HCT116 (cell line): ENCODE measurements at regions not wholly inside any gene's neighbourhood (a gene's known extent, or its start where the extent isn't known, plus 50 kb on each side); places are given as distances from the start of the nearest gene placed in this dataset.

Experiments
- ATAC-seq: fragments of 200-7000 bp; cut with Tn5 transposase; 2 replicates; pipeline ENCODE4 v1.9.1; 2020; ENCODE audit warnings: mild to moderate bottlenecking, moderate library complexity
- BruUV-seq: library from RNA; stranded (reverse); fragments of 400-500 nt; replicated peaks from 2 replicates; lab custom pipeline; 2021; lab: Mats Ljungman, UMichigan
- CTCF ChIA-PET: fragments of 300-600 bp; sonication (Branson Sonifier 250); formaldehyde crosslinking; loops from one replicate; lab custom pipeline; 2021; ENCODE audit warnings: antibody characterized with exemption; lab: Charles Lee
- POLR2A ChIA-PET: fragments of 300-600, 350-600 bp; sonication (Branson Sonifier 250); formaldehyde crosslinking; loops from one replicate; lab custom pipeline; 2021; ENCODE audit warnings: antibody characterized with exemption; lab: Charles Lee
- RAD21 ChIA-PET, 2 experiments: fragments of 300-600 bp; sonication (Branson Sonifier 250); formaldehyde crosslinking; loops; one replicate each; lab custom pipeline; 2023; ENCODE audit warnings: low total read pairs in 2 of 2; ENCODE audit not compliant: uncharacterized antibody in 2 of 2, unreplicated experiment in 2 of 2, low non-redundant PET in 1 of 2; lab: Charles Lee
- DNase-seq: peaks from one replicate; pipeline ENCODE4 v3.0.0-alpha.2; 2010; ENCODE audit warnings: low read depth, low spot score
- H2AFZ ChIP-seq: fragments of 200-600 bp; shearing (Covaris generic), sonication (generic); 2 replicates; pipeline ENCODE4 v1.6.1; 2017; ENCODE audit warnings: low read depth, mixed run types, mixed read lengths, antibody characterized with exemption, low read length; ENCODE audit not compliant: poor library complexity, severe bottlenecking
- H3K27ac ChIP-seq: 2 replicates; pipeline ENCODE4 v1.5.1; 2012; ENCODE audit warnings: low read depth, low read length
- H3K27me3 ChIP-seq: fragments of 200-600 bp; sonication (generic); 2 replicates; pipeline ENCODE4 v1.6.1; 2016; ENCODE audit warnings: mixed run types, low read length, mixed read lengths; ENCODE audit not compliant: insufficient read depth
- H3K36me3 ChIP-seq, 2 experiments: fragments of 200-500 bp in 1 of 2; fragments of 200-600 bp in 1 of 2; sonication (Bioruptor generic) in 1 of 2; sonication (generic) in 1 of 2; 2 replicates each; pipeline versions ENCODE4 v1.5.1 to v1.6.1; 2014 to 2016; ENCODE audit warnings: low read length in 2 of 2, inconsistent platforms in 1 of 2, mixed read lengths in 1 of 2, mixed run types in 1 of 2; ENCODE audit not compliant: insufficient read depth in 2 of 2, control insufficient read depth in 1 of 2
- H3K4me1 ChIP-seq, 2 experiments: fragments of 200-600 bp in 1 of 2; sonication (generic) in 1 of 2; 2 replicates each; pipeline versions ENCODE4 v1.5.1 to v1.6.1; 2012 to 2017; ENCODE audit warnings: low read length in 2 of 2, inconsistent platforms in 1 of 2, mild to moderate bottlenecking in 1 of 2, mixed read lengths in 1 of 2, mixed run types in 1 of 2, moderate library complexity in 1 of 2; ENCODE audit not compliant: insufficient read depth in 2 of 2, control insufficient read depth in 1 of 2
- H3K4me2 ChIP-seq: fragments of 200-600 bp; sonication (generic); 2 replicates; pipeline ENCODE4 v1.6.1; 2017; ENCODE audit warnings: mixed run types, low read length, mixed read lengths
- H3K4me3 ChIP-seq, 2 experiments: fragments of 200-600 bp in 1 of 2; sonication (generic) in 1 of 2; replicated peaks in 1 of 2; 2 replicates each; pipeline ENCODE4 v1.5.1; 2011 to 2016; ENCODE audit warnings: low read length in 2 of 2, control low read depth in 1 of 2, low read depth in 1 of 2, mild to moderate bottlenecking in 1 of 2, mixed read lengths in 1 of 2, mixed run types in 1 of 2
- H3K79me2 ChIP-seq: fragments of 200-600 bp; sonication (generic); 2 replicates; pipeline ENCODE4 v1.6.1; 2017; ENCODE audit warnings: mild to moderate bottlenecking, mixed run types, low read length, moderate library complexity, mixed read lengths; ENCODE audit not compliant: insufficient read depth
- H3K9ac ChIP-seq: fragments of 200-600 bp; sonication (generic); 2 replicates; pipeline ENCODE4 v1.6.1; 2016; ENCODE audit warnings: low read length, mixed read lengths
- H3K9me2 ChIP-seq: fragments of 200-600 bp; sonication (generic), shearing (Covaris generic); 2 replicates; pipeline ENCODE4 v1.6.1; 2017; ENCODE audit warnings: mixed run types, mild to moderate bottlenecking, moderate library complexity; ENCODE audit not compliant: insufficient read depth
- H3K9me3 ChIP-seq, 2 experiments: fragments of 200-500 bp in 1 of 2; fragments of 200-600 bp in 1 of 2; sonication (Bioruptor generic) in 1 of 2; sonication (generic) in 1 of 2; 2 replicates each; pipeline ENCODE4 v1.6.1; 2014 to 2017; ENCODE audit warnings: low read length in 2 of 2, mixed read lengths in 2 of 2, inconsistent platforms in 1 of 2, low read depth in 1 of 2, mild to moderate bottlenecking in 1 of 2, mixed run types in 1 of 2, moderate library complexity in 1 of 2; ENCODE audit not compliant: control insufficient read depth in 1 of 2, insufficient read depth in 1 of 2
- H4K20me1 ChIP-seq: fragments of 200-600 bp; sonication (generic), shearing (Covaris generic); 2 replicates; pipeline ENCODE4 v1.6.1; 2017; ENCODE audit warnings: mixed run types, mild to moderate bottlenecking, moderate library complexity; ENCODE audit not compliant: insufficient read depth
- ATF3 ChIP-seq: IDR thresholded peaks from 2 replicates; pipeline ENCODE4 v1.6.1; 2012
- CTCF ChIP-seq, 3 experiments: fragments of 200-600 bp in 1 of 3; sonication (generic) in 1 of 3; IDR thresholded peaks in 2 of 3; conservative IDR thresholded peaks in 1 of 3; 2 replicates each; pipeline ENCODE4 v1.5.1; 2012 to 2017; ENCODE audit warnings: low read depth in 2 of 3, low read length in 2 of 3, antibody characterized with exemption in 1 of 3, borderline replicate concordance in 1 of 3, control low read depth in 1 of 3, mild to moderate bottlenecking in 1 of 3, mixed read lengths in 1 of 3, mixed run types in 1 of 3, moderate library complexity in 1 of 3; ENCODE audit not compliant: insufficient read depth in 1 of 3
- ELF1 ChIP-seq: IDR thresholded peaks from 2 replicates; pipeline ENCODE4 v1.6.1; 2012; ENCODE audit warnings: low read depth, borderline replicate concordance
- EZH2 ChIP-seq: fragments of 200-600 bp; sonication (generic); IDR thresholded peaks from 2 replicates; pipeline ENCODE4 v1.6.1; 2017; ENCODE audit warnings: antibody characterized with exemption, mixed run types
- EZH2phosphoT487 ChIP-seq: fragments of 200-600 bp; IDR thresholded peaks from 2 replicates; pipeline ENCODE4 v1.6.1; 2018; ENCODE audit warnings: antibody characterized with exemption, borderline replicate concordance
- FOSL1 ChIP-seq: IDR thresholded peaks from 2 replicates; pipeline ENCODE4 v1.6.1; 2012; ENCODE audit warnings: low read depth
- JUND ChIP-seq: IDR thresholded peaks from 2 replicates; pipeline ENCODE4 v1.6.1; 2012
- POLR2A ChIP-seq: IDR thresholded peaks from 2 replicates; pipeline ENCODE4 v1.7.0; 2011; ENCODE audit warnings: borderline replicate concordance; ENCODE audit not compliant: insufficient read depth, insufficient read length; ENCODE audit errors: extremely low read depth
- POLR2AphosphoS5 ChIP-seq: IDR thresholded peaks from 2 replicates; pipeline ENCODE4 v1.6.1; 2011; ENCODE audit warnings: mild to moderate bottlenecking, low read depth, low read length, moderate library complexity
- SP1 ChIP-seq: IDR thresholded peaks from 2 replicates; pipeline ENCODE4 v1.6.1; 2012; ENCODE audit warnings: low read depth
- YY1 ChIP-seq: IDR thresholded peaks from 2 replicates; pipeline ENCODE4 v1.6.1; 2011; ENCODE audit warnings: low read length, low read depth, moderate library complexity, mild to moderate bottlenecking; ENCODE audit not compliant: insufficient replicate concordance; ENCODE audit errors: extremely low read depth
- ZNF274 ChIP-seq: fragments of 200-500 bp; sonication (Bioruptor generic); IDR thresholded peaks from 2 replicates; pipeline ENCODE4 v1.6.1; 2014; ENCODE audit warnings: mild to moderate bottlenecking, low read depth, low read length, inconsistent platforms
- intact Hi-C: fragments of 100-400 bp; cut with micrococcal nuclease; formaldehyde crosslinking; loops from 2 replicates; pipeline ENCODE4 v1.10.0; 2022

GRCh38 chr14:28565345-28565744 lies 201.2 kb upstream of the FOXG1 start:
- intact Hi-C loops, result no loop called here
- Histone ChIP-seq H3K79me2 (no peaks in the 10 kb centered on the region), H4K20me1 (no peaks in the 10 kb centered on the region), H3K9me3 (peaks cover 7 to 32% of the 10 kb centered on the region in 2 experiments; a peak in 2 of 4 replicates), H3K27me3 (no peaks in the 10 kb centered on the region), H3K36me3 (no peaks in the 10 kb centered on the region), H2AFZ (no peak overlapping the region), H3K9me2 (no peaks in the 10 kb centered on the region), H3K4me1 (no peaks in the 10 kb centered on the region), H3K4me2 (no peak overlapping the region), H3K27ac (no peak overlapping the region), H3K9ac (no peak overlapping the region), H3K4me3 (no peak overlapping the region)
- DNase-seq, result no peak
- POLR2A ChIA-PET, result no interaction called here
- ATAC-seq, result no peak
- CTCF ChIA-PET, result no interaction called here
- RAD21 ChIA-PET, result no interaction called here
- TF ChIP-seq EZH2phosphoT487 (no peak), CTCF (IDR thresholded peaks at IDR 0.05 in 2 of 3, conservative IDR thresholded peaks at IDR 0.05 in 1 of 3; ENCODE audit: borderline replicate concordance in 1 of 3, insufficient read depth in 1 of 3, low read depth in 2 of 3, low read length in 2 of 3) (no peak), EZH2 (no peak), ZNF274 (no peak), ATF3 (no peak), SP1 (no peak), JUND (no peak), POLR2A (no peak), ELF1 (no peak), POLR2AphosphoS5 (no peak)
- no TSS peak for BruUV-seq

- no peak for ATAC-seq
- Histone ChIP-seq H3K27me3 (no peaks in the 10 kb centered on the region), H3K79me2 (no peaks in the 10 kb centered on the region), H3K27ac (no peak overlapping the region), H4K20me1 (no peaks in the 10 kb centered on the region), H2AFZ (no peak overlapping the region), H3K9ac (no peak overlapping the region), H3K9me2 (no peaks in the 10 kb centered on the region), H3K4me3 (no peak overlapping the region), H3K4me2 (no peak overlapping the region), H3K9me3 (peaks cover 7 to 37% of the 10 kb centered on the region in 2 experiments; a peak in 2 of 4 replicates), H3K36me3 (no peaks in the 10 kb centered on the region)
- no TSS peak for BruUV-seq
- CTCF ChIA-PET, result no interaction called here
- POLR2A ChIA-PET, result no interaction called here
- DNase-seq, result no peak
- TF ChIP-seq YY1, result no peak
- no peak for TF ChIP-seq FOSL1
- no peak for TF ChIP-seq ATF3
- no peak for TF ChIP-seq ELF1
- no peak for TF ChIP-seq POLR2AphosphoS5
- TF ChIP-seq, all 23 proteins: peak for 0
- RAD21 ChIA-PET, result no interaction called here
- no peaks in the 10 kb centered on the region for H3K4me1 ChIP-seq
- intact Hi-C loops, result no loop called here
Measured at GRCh38 chr14:28570391-28570790, 196.2 kb upstream of the FOXG1 start.
